ENCODE measurements at regions not wholly inside any gene's neighbourhood (a gene's known extent, or its start where the extent isn't known, plus 50 kb on each side); places are given as distances from the start of the nearest gene placed in this dataset.

DNA sequence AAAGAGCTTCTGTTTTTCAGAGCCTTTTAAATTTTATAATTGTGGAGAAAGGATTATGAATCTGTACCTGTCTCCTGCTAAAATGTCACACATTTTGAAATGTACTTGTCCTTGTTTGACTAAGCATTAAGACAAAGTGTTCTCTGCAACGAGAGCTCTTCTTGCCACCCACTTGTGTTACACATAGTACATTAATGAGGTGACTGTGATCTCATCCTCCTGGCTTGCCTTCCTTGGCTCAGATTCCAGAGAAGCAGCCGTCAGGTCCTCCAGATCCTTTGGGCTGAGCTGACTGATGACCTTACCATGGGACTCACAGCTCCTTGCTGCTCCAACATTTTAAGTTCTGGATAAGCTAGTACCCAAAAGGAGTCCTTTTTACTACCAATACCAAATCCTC is 81.4 kb downstream of the BBS10 start:
- DNase-seq (ENCODE audit: low read depth) = peak; percentile 95
- TF ChIP-seq, protein P1, sequence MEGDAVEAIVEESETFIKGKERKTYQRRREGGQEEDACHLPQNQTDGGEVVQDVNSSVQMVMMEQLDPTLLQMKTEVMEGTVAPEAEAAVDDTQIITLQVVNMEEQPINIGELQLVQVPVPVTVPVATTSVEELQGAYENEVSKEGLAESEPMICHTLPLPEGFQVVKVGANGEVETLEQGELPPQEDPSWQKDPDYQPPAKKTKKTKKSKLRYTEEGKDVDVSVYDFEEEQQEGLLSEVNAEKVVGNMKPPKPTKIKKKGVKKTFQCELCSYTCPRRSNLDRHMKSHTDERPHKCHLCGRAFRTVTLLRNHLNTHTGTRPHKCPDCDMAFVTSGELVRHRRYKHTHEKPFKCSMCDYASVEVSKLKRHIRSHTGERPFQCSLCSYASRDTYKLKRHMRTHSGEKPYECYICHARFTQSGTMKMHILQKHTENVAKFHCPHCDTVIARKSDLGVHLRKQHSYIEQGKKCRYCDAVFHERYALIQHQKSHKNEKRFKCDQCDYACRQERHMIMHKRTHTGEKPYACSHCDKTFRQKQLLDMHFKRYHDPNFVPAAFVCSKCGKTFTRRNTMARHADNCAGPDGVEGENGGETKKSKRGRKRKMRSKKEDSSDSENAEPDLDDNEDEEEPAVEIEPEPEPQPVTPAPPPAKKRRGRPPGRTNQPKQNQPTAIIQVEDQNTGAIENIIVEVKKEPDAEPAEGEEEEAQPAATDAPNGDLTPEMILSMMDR (conservative IDR thresholded peaks at IDR 0.05; ENCODE audit: control insufficient read depth, insufficient read depth, low read depth, low read length) = no peak
- no peak overlapping the region for H3K4me3 ChIP-seq (ENCODE audit: control insufficient read depth, low read depth, low read length)

DNA sequence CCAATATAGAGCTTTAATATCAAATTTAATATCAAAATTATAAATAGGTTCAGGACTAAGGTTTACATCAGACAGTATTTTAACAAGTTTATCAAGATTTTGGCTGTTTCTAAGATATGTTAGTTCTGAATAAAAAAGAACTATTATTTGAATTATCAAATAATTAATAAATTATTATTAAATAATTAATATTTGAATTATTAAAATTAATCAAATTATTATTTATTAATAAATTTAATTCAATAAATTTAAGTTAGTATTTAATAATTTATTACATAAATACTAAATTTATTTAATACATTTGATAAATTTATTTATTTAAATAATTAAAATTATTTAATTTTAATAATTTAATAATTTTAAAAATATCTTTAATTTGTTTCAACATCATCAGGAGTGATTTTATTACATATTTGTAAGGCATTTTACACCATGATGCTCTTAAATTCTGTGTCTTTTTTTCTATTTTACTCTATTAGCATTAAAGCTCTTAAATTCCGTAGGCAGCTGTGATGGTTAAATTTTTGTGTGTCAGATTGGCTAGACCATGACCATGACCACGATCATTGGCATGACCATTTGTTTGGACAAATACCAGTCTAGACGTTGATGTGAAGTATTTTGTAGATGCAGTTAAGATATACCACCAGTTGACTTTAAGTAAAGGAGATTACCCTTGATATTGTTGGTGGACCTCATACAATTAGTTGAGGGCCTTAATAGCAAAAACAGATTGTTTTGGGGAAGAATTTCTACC is 82.6 kb downstream of the BBS10 start:
- H3K4me3 ChIP-seq (ENCODE audit: control insufficient read depth, low read depth, low read length) = no peak overlapping the region
- TF ChIP-seq, protein P1 (conservative IDR thresholded peaks at IDR 0.05; ENCODE audit: control insufficient read depth, insufficient read depth, low read depth, low read length) = no peak
- DNase-seq (ENCODE audit: low read depth) = no peak

DNA sequence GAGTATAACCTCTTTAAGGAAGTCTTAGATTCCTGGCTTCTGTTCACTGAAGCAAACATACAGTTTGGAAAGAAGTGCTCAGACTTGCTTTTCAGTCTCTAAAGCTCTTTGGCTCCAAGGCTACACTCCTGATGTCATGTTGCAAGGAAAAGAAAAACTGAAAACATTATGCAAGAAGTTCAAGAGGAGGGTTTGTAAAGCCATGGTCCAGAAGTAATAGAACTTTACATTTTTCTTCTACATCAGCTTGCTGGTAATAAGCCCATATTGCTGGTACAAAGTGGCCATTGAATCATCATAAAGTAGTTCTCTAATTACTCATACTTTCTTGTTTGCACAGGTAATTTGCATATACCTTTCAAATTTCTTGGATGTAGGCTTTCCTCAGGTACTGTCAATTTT is 83.6 kb downstream of the BBS10 start:
- no peak overlapping the region for H3K4me3 ChIP-seq (ENCODE audit: control insufficient read depth, low read depth, low read length)
- TF ChIP-seq, protein P1 (conservative IDR thresholded peaks at IDR 0.05; ENCODE audit: control insufficient read depth, insufficient read depth, low read depth, low read length) = no peak
- DNase-seq (ENCODE audit: low read depth) = peak; percentile 43

DNA sequence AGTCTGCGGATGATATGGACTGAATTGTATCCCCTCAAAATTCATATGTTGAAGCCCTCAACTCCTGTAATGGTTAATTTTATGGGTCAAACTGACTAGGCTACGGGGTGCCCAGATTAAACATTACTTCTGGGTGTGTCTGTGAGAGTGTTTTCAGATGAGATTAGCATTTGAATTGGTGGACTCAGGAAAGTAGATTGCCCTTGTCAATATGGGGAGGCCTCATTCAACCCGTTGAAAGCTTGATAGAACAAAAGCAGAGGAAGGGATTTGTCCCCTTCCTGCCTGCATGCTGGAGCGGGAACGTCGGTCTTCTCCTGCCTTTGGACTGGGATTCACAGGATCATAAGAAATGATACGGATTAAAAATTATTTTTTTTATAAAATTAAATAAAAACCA is 84.5 kb downstream of the BBS10 start:
- no peak overlapping the region for H3K4me3 ChIP-seq (ENCODE audit: control insufficient read depth, low read depth, low read length)
- TF ChIP-seq, protein P1 (conservative IDR thresholded peaks at IDR 0.05; ENCODE audit: control insufficient read depth, insufficient read depth, low read depth, low read length) = no peak
- DNase-seq (ENCODE audit: low read depth) = no peak

DNA sequence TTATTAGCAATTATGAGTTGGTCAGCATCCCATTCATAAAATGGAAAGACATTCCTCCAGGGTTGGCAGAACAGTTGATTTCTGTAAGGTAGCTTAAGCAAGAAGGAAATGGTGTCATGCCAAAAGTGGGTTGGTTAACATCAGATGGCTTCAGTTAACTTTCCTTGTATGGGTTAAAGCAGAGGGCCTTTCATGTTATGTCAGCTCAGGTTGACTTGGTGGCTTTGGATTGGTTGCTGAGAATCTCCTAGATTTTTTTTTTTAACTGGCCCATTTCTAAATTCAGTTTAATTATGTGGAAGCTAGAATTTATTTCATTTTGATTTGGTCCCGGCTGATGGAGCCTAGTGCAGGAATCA is 87.8 kb downstream of the BBS10 start:
- TF ChIP-seq, protein P1 (conservative IDR thresholded peaks at IDR 0.05; ENCODE audit: control insufficient read depth, insufficient read depth, low read depth, low read length) = no peak
- H3K4me3 ChIP-seq (ENCODE audit: control insufficient read depth, low read depth, low read length) = peak overlapping the region; percentile 55
- peak; percentile 87 for DNase-seq (ENCODE audit: low read depth)

DNA sequence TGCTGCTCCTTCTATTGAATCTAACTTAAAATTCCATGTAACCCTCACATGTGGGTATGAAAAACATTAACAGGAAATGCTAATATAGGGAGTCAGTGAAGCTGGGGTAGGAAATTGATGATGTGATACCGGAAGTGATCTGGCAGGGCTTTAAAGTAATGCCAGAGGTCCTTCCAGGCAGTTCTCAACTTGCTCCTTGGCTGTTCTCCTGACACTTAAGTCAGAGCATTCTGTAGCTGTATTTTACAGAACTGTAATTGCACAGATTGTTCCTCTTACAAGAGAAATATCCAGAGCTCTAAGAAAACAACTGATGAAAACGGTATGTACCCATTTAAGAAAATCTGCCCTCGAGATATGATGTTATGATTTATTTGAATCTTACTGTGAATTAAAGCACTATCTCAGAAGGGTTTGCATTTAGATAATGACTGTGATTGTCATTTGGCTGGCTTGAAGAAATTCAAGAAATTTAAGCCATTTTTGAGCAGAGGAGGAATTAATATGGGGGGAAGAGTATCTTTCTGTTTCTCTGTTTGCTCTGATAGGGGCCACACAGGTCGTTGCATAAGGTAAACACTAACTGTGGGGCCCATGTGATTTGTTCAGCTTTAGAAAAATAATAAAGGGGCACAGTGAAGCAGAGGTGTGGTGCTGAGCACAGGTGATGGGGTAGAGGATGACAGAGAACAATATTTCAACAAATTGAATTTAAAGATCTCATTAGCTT is 88.4 kb downstream of the BBS10 start:
- DNase-seq (ENCODE audit: low read depth) = peak; percentile 94
- peak overlapping the region; percentile 55 for H3K4me3 ChIP-seq (ENCODE audit: control insufficient read depth, low read depth, low read length)
- TF ChIP-seq, protein P1 (conservative IDR thresholded peaks at IDR 0.05; ENCODE audit: control insufficient read depth, insufficient read depth, low read depth, low read length) = no peak

Measured in fibroblast of mammary gland (primary cell).